ENCODE measurements at regions not wholly inside any gene's neighbourhood (a gene's known extent, or its start where the extent isn't known, plus 50 kb on each side); places are given as distances from the start of the nearest gene placed in this dataset.

DNA sequence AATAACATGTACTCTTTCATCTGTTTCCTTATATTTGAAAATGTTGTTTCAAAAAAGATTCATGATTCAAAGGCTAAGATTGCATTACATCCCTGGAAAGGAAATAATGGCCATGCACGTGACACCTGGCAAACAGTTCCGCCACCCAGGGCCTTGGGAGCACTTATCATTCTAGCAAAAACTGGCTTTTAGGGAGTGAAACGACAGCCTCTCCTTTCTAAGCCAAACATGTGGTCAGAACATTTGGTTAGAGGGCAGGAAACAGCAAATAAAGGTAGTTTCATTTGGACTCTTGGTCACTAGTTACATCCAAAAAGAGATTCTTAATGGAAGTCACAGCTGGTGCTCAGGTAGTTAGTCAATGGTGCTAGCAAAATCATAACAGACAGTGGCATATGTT, 83.5 kb downstream of the FAS start:
- H3K4me3 ChIP-seq (ENCODE audit: low read depth, low read length) = no peak overlapping the region
- POLR2A ChIA-PET = interaction anchor here (0.6 kb wide), 1 partner anchor 11 kb away, joined by 3 read pairs; no protein-coding TSS in a partner anchor
- TF ChIP-seq, protein P1, sequence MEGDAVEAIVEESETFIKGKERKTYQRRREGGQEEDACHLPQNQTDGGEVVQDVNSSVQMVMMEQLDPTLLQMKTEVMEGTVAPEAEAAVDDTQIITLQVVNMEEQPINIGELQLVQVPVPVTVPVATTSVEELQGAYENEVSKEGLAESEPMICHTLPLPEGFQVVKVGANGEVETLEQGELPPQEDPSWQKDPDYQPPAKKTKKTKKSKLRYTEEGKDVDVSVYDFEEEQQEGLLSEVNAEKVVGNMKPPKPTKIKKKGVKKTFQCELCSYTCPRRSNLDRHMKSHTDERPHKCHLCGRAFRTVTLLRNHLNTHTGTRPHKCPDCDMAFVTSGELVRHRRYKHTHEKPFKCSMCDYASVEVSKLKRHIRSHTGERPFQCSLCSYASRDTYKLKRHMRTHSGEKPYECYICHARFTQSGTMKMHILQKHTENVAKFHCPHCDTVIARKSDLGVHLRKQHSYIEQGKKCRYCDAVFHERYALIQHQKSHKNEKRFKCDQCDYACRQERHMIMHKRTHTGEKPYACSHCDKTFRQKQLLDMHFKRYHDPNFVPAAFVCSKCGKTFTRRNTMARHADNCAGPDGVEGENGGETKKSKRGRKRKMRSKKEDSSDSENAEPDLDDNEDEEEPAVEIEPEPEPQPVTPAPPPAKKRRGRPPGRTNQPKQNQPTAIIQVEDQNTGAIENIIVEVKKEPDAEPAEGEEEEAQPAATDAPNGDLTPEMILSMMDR (IDR thresholded peaks at IDR 0.05; ENCODE audit: insufficient read depth, low read length, missing control alignments) = no peak
- CTCF ChIA-PET = interaction anchor here (1.2 to 1.8 kb wide), 3 partner anchors 10 to 44 kb away, joined by 3 to 7 read pairs (median 3); no protein-coding TSS in a partner anchor
- DNase-seq (ENCODE audit: low read depth, low spot score) = no peak

DNA sequence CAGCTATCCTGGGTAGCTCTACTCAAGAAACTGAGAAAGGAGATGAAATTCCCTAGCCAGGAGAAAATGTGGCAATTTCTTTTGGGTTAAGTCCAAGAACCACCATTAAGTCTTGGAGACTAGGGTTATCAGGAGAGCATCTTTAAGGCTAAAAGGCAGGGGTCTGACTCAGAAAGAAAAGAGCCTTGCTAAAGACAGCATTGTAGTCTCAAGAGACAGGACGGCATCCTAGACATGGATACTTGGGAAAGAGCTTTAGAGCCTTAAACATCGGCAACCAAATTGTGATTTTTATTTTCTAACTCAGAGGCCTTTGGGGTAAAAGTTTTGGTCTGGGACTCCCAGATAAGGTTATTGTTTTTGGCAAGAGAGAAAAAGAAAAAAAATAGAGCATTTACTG, 83.1 kb downstream of the FAS start:
- H3K4me3 ChIP-seq (ENCODE audit: low read depth, low read length) = no peak overlapping the region
- TF ChIP-seq, protein P1 (IDR thresholded peaks at IDR 0.05; ENCODE audit: insufficient read depth, low read length, missing control alignments) = no peak
- CTCF ChIA-PET = interaction anchor here (1.2 to 1.8 kb wide), 3 partner anchors 10 to 44 kb away, joined by 3 to 7 read pairs (median 3); no protein-coding TSS in a partner anchor
- DNase-seq (ENCODE audit: low read depth, low spot score) = no peak
- POLR2A ChIA-PET = no interaction called here

DNA sequence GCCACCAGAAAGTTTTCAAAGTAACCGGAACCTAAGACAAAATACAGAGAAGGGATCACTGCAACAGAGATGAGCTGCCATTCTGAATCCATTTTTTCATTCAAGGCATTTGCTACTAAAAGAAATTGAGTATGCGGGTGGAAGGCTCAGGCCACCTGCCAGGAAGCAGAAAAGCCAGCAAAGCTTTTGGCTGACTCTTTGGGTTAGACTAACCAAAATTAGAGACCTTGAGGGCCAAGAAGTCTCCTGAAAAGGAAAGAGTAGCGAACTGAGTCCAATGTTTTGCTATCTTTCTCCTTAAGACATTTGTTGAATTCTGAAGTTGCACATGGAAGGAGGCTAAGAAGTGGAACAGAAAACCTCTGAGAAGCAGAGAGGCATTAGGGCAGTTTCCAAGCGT, 79.0 kb downstream of the FAS start:
- H3K4me3 ChIP-seq (ENCODE audit: low read depth, low read length) = no peak overlapping the region
- TF ChIP-seq, protein P1 (IDR thresholded peaks at IDR 0.05; ENCODE audit: insufficient read depth, low read length, missing control alignments) = no peak
- CTCF ChIA-PET = interaction anchor here (2.1 kb wide), 1 partner anchor 137 kb away, joined by 6 read pairs; no protein-coding TSS in a partner anchor
- POLR2A ChIA-PET = no interaction called here
- DNase-seq (ENCODE audit: low read depth, low spot score) = no peak
